SJCRH30 (cell line): ENCODE measurements at regions not wholly inside any gene's neighbourhood (a gene's known extent, or its start where the extent isn't known, plus 50 kb on each side); places are given as distances from the start of the nearest gene placed in this dataset.
"Not testable (repeated sequence)": the region's sequence is repeated elsewhere in the genome, so short reads cannot be mapped to it uniquely, and the experiment has no call there.

Source experiments
- DNase-seq, 2 experiments: peaks; one replicate each; pipeline ENCODE4 v3.0.0-alpha.2; 2015 to 2020
- H3K27ac ChIP-seq: fragments of 250-450 bp; sonication (Bioruptor Pico); 2 replicates; pipeline ENCODE4 v1.5.1; 2020; ENCODE audit warnings: mild to moderate bottlenecking, moderate library complexity
- H3K27me3 ChIP-seq: fragments of 250-450 bp; sonication (Bioruptor Pico); 2 replicates; pipeline ENCODE4 v1.5.1; 2020; ENCODE audit warnings: mild to moderate bottlenecking, moderate library complexity
- H3K36me3 ChIP-seq: fragments of 250-450 bp; sonication (Bioruptor Pico); 2 replicates; pipeline ENCODE4 v1.5.1; 2020; ENCODE audit warnings: mild to moderate bottlenecking, moderate library complexity
- H3K4me1 ChIP-seq: fragments of 250-450 bp; sonication (Bioruptor Pico); 2 replicates; pipeline ENCODE4 v1.5.1; 2020; ENCODE audit warnings: mild to moderate bottlenecking, moderate library complexity
- H3K4me3 ChIP-seq: fragments of 250-450 bp; sonication (Bioruptor Pico); 2 replicates; pipeline ENCODE4 v1.5.1; 2020; ENCODE audit warnings: mild to moderate bottlenecking, moderate library complexity
- H3K9me3 ChIP-seq: fragments of 250-450 bp; sonication (Bioruptor Pico); replicated peaks from 2 replicates; pipeline ENCODE4 v1.5.1; 2020; ENCODE audit warnings: mild to moderate bottlenecking, moderate library complexity

- no peak for DNase-seq
- Histone ChIP-seq H3K4me1 (no peaks in the 10 kb centered on the region), H3K27me3 (no peaks in the 10 kb centered on the region), H3K9me3 (peaks cover 3% of the 10 kb centered on the region; the same call in 1 of the 2 replicates), H3K27ac (no peak overlapping the region), H3K36me3 (no peaks in the 10 kb centered on the region), H3K4me3 (no peak overlapping the region)
Measured at GRCh38 chr13:50468849-50469669, 374.4 kb downstream of the DLEU7 start.

- not testable (repeated sequence) for H3K27ac ChIP-seq, DNase-seq, H3K4me1 ChIP-seq, H3K36me3 ChIP-seq, H3K9me3 ChIP-seq, H3K4me3 ChIP-seq, H3K27me3 ChIP-seq
Measured at GRCh38 chr13:50473050-50473449, 370.4 kb downstream of the DLEU7 start.

DNA sequence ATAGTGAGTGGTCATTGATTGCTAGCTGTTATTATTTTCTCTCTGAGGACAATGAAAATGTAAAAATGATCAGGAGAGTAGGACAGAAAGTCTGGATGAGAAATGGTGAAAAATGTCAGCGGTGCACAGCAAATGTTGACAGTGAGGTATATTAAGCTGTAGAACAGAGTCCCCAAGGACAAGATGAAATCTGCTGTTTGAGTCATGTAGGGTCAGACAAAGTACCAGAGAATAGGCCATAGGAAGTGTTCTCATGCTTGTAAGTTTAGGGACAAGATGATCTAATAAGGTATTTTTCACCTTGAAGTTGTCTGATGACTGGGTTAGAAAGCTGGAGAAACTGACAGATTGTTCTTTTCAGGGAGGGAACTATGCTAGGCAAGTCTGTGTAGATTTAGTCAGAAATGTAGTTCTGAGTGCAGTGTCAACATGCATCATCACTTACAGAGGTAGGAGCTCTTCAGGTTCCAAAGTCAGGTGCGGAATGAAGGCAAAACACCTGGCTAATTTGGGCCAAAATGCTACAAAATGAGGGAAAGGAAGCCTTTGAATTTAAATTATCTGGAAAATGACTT lies 369.3 kb downstream of the DLEU7 start:
- no peaks in the 10 kb centered on the region for H3K4me1 ChIP-seq
- no peaks in the 10 kb centered on the region for H3K27me3 ChIP-seq
- H3K9me3 ChIP-seq: peaks cover 3% of the 10 kb centered on the region; the same call in 1 of the 2 replicates
- H3K4me3 ChIP-seq: no peak overlapping the region
- no peak overlapping the region for H3K27ac ChIP-seq
- no peaks in the 10 kb centered on the region for H3K36me3 ChIP-seq
- DNase-seq: no peak

- H3K4me3 ChIP-seq: no peak overlapping the region
- no peak overlapping the region for H3K27ac ChIP-seq
- H3K9me3 ChIP-seq: peaks cover 3% of the 10 kb centered on the region; the same call in 1 of the 2 replicates
- DNase-seq: no peak
- no peaks in the 10 kb centered on the region for H3K36me3 ChIP-seq
- no peaks in the 10 kb centered on the region for H3K27me3 ChIP-seq
- no peaks in the 10 kb centered on the region for H3K4me1 ChIP-seq
Measured at GRCh38 chr13:50476577-50477285, 366.8 kb downstream of the DLEU7 start.

- Histone ChIP-seq H3K27ac (no peak overlapping the region), H3K27me3 (no peaks in the 10 kb centered on the region), H3K4me1 (peaks cover 9% of the 10 kb centered on the region), H3K9me3 (no peaks in the 10 kb centered on the region), H3K36me3 (no peaks in the 10 kb centered on the region), H3K4me3 (no peak overlapping the region)
- DNase-seq: no peak
Measured at GRCh38 chr13:50481936-50482335, 361.6 kb downstream of the DLEU7 start.

DNA sequence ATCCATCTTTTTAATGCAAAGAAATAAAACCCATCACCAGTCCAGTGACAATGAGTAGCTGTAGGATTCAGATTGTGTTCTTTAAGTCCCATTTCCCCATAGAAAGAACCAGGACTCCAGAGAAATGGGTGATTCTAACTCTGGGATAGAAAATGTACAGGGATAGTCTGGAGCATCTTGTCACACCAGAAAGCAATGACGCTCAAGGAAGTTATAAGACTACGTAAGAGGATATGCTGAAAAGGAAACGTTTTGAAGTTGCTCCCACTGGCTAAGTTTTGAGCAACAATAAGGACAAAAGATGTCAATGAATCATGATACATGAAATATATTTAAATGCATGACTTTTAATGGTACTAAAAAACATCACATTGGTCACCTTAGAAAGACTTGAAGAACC lies 360.1 kb downstream of the DLEU7 start:
- DNase-seq: no peak
- H3K4me3 ChIP-seq: no peak overlapping the region
- no peaks in the 10 kb centered on the region for H3K9me3 ChIP-seq
- H3K27ac ChIP-seq: no peak overlapping the region
- H3K36me3 ChIP-seq: no peaks in the 10 kb centered on the region
- peaks cover 13% of the 10 kb centered on the region for H3K4me1 ChIP-seq
- no peaks in the 10 kb centered on the region for H3K27me3 ChIP-seq

- H3K9me3 ChIP-seq: no peaks in the 10 kb centered on the region
- peak; percentile 15 to 48 for DNase-seq
- no peaks in the 10 kb centered on the region for H3K27me3 ChIP-seq
- H3K36me3 ChIP-seq: no peaks in the 10 kb centered on the region
- peak overlapping the region; percentile 38 for H3K27ac ChIP-seq
- H3K4me3 ChIP-seq: peak overlapping the region; percentile 46
- peaks cover 13% of the 10 kb centered on the region for H3K4me1 ChIP-seq
Measured at GRCh38 chr13:50484472-50485113, 358.9 kb downstream of the DLEU7 start.

- H3K4me1 ChIP-seq: peaks cover 13% of the 10 kb centered on the region
- H3K27ac ChIP-seq: no peak overlapping the region
- no peaks in the 10 kb centered on the region for H3K9me3 ChIP-seq
- no peaks in the 10 kb centered on the region for H3K27me3 ChIP-seq
- no peaks in the 10 kb centered on the region for H3K36me3 ChIP-seq
- DNase-seq: no peak
- no peak overlapping the region for H3K4me3 ChIP-seq
Measured at GRCh38 chr13:50485979-50486935, 357.2 kb downstream of the DLEU7 start.

DNA sequence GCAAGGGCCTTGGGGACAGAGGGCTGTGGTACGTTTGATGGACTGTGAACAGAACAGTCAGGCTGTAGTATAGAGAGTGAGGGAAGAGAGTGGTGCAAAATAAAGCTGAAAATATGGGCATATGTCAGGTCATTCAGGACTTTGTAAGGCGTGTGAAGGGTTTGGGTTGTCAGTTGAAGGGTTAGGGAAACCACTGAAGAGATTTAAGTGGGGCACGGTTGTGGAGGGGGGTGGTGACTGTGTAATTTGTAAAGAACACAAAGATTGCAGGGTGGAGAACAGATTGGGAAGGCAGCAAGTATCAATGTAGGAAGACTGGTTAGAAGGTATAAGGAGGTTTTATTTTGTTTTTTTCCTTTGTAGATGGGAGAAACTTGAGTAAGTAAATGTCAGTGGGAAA lies 349.8 kb downstream of the DLEU7 start:
- DNase-seq: no peak
- no peak overlapping the region for H3K27ac ChIP-seq
- H3K9me3 ChIP-seq: no peaks in the 10 kb centered on the region
- no peaks in the 10 kb centered on the region for H3K4me1 ChIP-seq
- H3K36me3 ChIP-seq: no peaks in the 10 kb centered on the region
- no peak overlapping the region for H3K4me3 ChIP-seq
- no peaks in the 10 kb centered on the region for H3K27me3 ChIP-seq

DNA sequence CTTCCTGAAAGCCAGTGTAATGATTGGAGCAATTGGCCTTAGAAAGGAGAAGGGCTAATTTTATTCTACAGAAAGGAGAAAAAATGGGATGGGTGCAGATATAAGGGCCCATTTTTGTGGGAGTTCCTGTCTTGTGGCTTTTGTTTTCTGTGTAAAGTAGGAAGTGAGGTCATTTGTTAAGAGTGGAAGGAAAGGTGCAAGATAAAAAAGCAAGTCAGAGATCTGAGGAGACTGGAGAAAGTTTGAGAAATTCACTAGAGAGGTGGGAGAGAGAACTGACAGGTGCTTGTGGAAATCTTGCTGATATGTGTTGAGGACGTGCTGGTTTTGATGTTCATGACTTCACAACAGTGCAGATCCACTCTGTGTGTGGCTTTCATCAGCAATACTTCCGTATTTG lies 349.4 kb downstream of the DLEU7 start:
- Histone ChIP-seq H3K4me1 (no peaks in the 10 kb centered on the region), H3K4me3 (no peak overlapping the region), H3K9me3 (no peaks in the 10 kb centered on the region), H3K36me3 (no peaks in the 10 kb centered on the region), H3K27ac (no peak overlapping the region), H3K27me3 (no peaks in the 10 kb centered on the region)
- no peak for DNase-seq

- H3K36me3 ChIP-seq, H3K4me1 ChIP-seq, DNase-seq, H3K9me3 ChIP-seq, H3K27me3 ChIP-seq, H3K4me3 ChIP-seq, H3K27ac ChIP-seq: not testable (repeated sequence)
Measured at GRCh38 chr13:50503212-50503611, 340.3 kb downstream of the DLEU7 start.

DNA sequence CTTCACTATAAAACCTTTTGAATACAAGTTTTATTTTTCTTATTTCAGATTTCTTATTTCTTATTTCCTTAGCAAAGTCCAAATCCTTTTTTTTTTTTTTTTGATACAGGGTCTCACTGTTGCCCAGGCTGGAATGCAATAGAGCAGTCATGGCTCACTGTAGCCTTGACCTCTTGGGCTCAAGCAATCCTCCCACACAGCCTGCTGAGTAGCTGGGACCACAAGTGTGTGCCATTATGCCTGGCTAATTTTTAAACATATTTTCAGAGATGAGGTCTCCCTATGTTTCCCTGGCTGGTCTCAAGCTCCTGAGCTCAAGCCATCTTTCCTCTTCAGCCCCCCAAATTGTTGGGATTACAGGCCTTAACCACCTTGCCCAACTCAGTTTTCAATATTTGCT lies 334.3 kb downstream of the DLEU7 start:
- H3K27me3 ChIP-seq: no peaks in the 10 kb centered on the region
- H3K4me1 ChIP-seq: peaks cover 7% of the 10 kb centered on the region
- H3K27ac ChIP-seq: no peak overlapping the region
- H3K36me3 ChIP-seq: no peaks in the 10 kb centered on the region
- H3K4me3 ChIP-seq: no peak overlapping the region
- no peaks in the 10 kb centered on the region for H3K9me3 ChIP-seq
- DNase-seq: no peak

GRCh38 chr13:50509771-50510441 lies 333.6 kb downstream of the DLEU7 start:
- H3K9me3 ChIP-seq: no peaks in the 10 kb centered on the region
- H3K36me3 ChIP-seq: no peaks in the 10 kb centered on the region

More at GRCh38 chr13:50509771-50510441, 333.6 kb downstream of the DLEU7 start:
- Histone ChIP-seq H3K27me3 (no peaks in the 10 kb centered on the region), H3K27ac (no peak overlapping the region), H3K4me3 (no peak overlapping the region), H3K4me1 (peaks cover 7% of the 10 kb centered on the region)
- no peak for DNase-seq
